ENCODE measurements at regions not wholly inside any gene's neighbourhood (a gene's known extent, or its start where the extent isn't known, plus 50 kb on each side); places are given as distances from the start of the nearest gene placed in this dataset.
A peak's percentile ranks its signal among the peaks of the same experiment; 100 is the strongest.

GRCh38 chr3:10575601-10576160, 70.3 kb upstream of the ATP2B2 start:
- H3K4me3 Mint-ChIP-seq, result no peak overlapping the region
- H3K36me3 Mint-ChIP-seq, result no peaks in the 10 kb centered on the region
- H3K27ac Mint-ChIP-seq, result no peak overlapping the region
- peaks cover 19% of the 10 kb centered on the region for H3K27me3 Mint-ChIP-seq
- peaks cover 0 to 4% (median 1%) of the 10 kb centered on the region in 3 donors for H3K9me3 Mint-ChIP-seq
- no peaks in the 10 kb centered on the region for H3K4me1 Mint-ChIP-seq

GRCh38 chr3:10577486-10577885, 72.1 kb upstream of the ATP2B2 start:
- Mint-ChIP-seq H3K27ac (no peak overlapping the region), H3K36me3 (no peaks in the 10 kb centered on the region), H3K4me3 (no peak overlapping the region)

GRCh38 chr3:10580426-10580825, 75.0 kb upstream of the ATP2B2 start:
- Mint-ChIP-seq H3K9me3 (no peaks in the 10 kb centered on the region), H3K4me1 (no peaks in the 10 kb centered on the region), H3K4me3 (no peak overlapping the region), H3K27ac (no peak overlapping the region), H3K27me3 (peaks cover 15% of the 10 kb centered on the region), H3K36me3 (no peaks in the 10 kb centered on the region)

More at GRCh38 chr3:10577486-10577885, 72.1 kb upstream of the ATP2B2 start:
- Mint-ChIP-seq H3K4me1 (no peaks in the 10 kb centered on the region), H3K9me3 (peaks cover 0 to 1% (median 0%) of the 10 kb centered on the region in 3 donors), H3K27me3 (peaks cover 12% of the 10 kb centered on the region)

GRCh38 chr3:10581251-10581650, 75.9 kb upstream of the ATP2B2 start:
- H3K27me3 Mint-ChIP-seq, result peaks cover 18% of the 10 kb centered on the region
- H3K27ac Mint-ChIP-seq, result no peak overlapping the region
- no peaks in the 10 kb centered on the region for H3K4me1 Mint-ChIP-seq
- H3K4me3 Mint-ChIP-seq, result peak overlapping the region in 1 of 4 donors; percentile 61
- no peaks in the 10 kb centered on the region for H3K36me3 Mint-ChIP-seq
- no peaks in the 10 kb centered on the region for H3K9me3 Mint-ChIP-seq

- H3K27me3 Mint-ChIP-seq, result peaks cover 18% of the 10 kb centered on the region
- H3K4me3 Mint-ChIP-seq, result no peak overlapping the region
- peaks cover 0 to under 1% (median 0%) of the 10 kb centered on the region in 3 donors for H3K9me3 Mint-ChIP-seq
- H3K36me3 Mint-ChIP-seq, result no peaks in the 10 kb centered on the region
- H3K27ac Mint-ChIP-seq, result no peak overlapping the region
- H3K4me1 Mint-ChIP-seq, result no peaks in the 10 kb centered on the region
Observed at GRCh38 chr3:10581716-10582115, 76.3 kb upstream of the ATP2B2 start.

GRCh38 chr3:10582733-10583132, 77.3 kb upstream of the ATP2B2 start:
- H3K9me3 Mint-ChIP-seq, result peaks cover 0 to 1% (median 0%) of the 10 kb centered on the region in 3 donors
- no peak overlapping the region for H3K27ac Mint-ChIP-seq
- no peak overlapping the region for H3K4me3 Mint-ChIP-seq
- H3K4me1 Mint-ChIP-seq, result no peaks in the 10 kb centered on the region
- no peaks in the 10 kb centered on the region for H3K36me3 Mint-ChIP-seq
- H3K27me3 Mint-ChIP-seq, result peaks cover 18% of the 10 kb centered on the region

- H3K9me3 Mint-ChIP-seq, result peaks cover 0 to 1% (median 0%) of the 10 kb centered on the region in 3 donors
- no peak overlapping the region for H3K27ac Mint-ChIP-seq
- peak overlapping the region in 1 of 4 donors; percentile 41 for H3K4me3 Mint-ChIP-seq
- H3K36me3 Mint-ChIP-seq, result no peaks in the 10 kb centered on the region
- H3K27me3 Mint-ChIP-seq, result peaks cover 19% of the 10 kb centered on the region
- no peaks in the 10 kb centered on the region for H3K4me1 Mint-ChIP-seq
Observed at GRCh38 chr3:10583798-10584708, 78.7 kb upstream of the ATP2B2 start.

GRCh38 chr3:10585945-10586344, 80.6 kb upstream of the ATP2B2 start:
- H3K4me3 Mint-ChIP-seq, result no peak overlapping the region
- H3K36me3 Mint-ChIP-seq, result no peaks in the 10 kb centered on the region
- no peaks in the 10 kb centered on the region for H3K4me1 Mint-ChIP-seq
- H3K27ac Mint-ChIP-seq, result peak overlapping the region in 1 of 3 donors; percentile 33
- peaks cover 0 to 1% (median 0%) of the 10 kb centered on the region in 3 donors for H3K9me3 Mint-ChIP-seq
- H3K27me3 Mint-ChIP-seq, result peaks cover 18% of the 10 kb centered on the region

- Mint-ChIP-seq H3K27ac (no peak overlapping the region), H3K27me3 (peaks cover 15% of the 10 kb centered on the region), H3K4me3 (no peak overlapping the region), H3K4me1 (no peaks in the 10 kb centered on the region), H3K36me3 (no peaks in the 10 kb centered on the region), H3K9me3 (no peaks in the 10 kb centered on the region)
Observed at GRCh38 chr3:10594915-10595314, 89.5 kb upstream of the ATP2B2 start.

GRCh38 chr3:10596746-10597448, 91.5 kb upstream of the ATP2B2 start:
- Mint-ChIP-seq H3K27ac (no peak overlapping the region), H3K27me3 (peaks cover 12% of the 10 kb centered on the region), H3K36me3 (no peaks in the 10 kb centered on the region), H3K9me3 (no peaks in the 10 kb centered on the region), H3K4me1 (no peaks in the 10 kb centered on the region), H3K4me3 (no peak overlapping the region)

- no peaks in the 10 kb centered on the region for H3K9me3 Mint-ChIP-seq
- H3K4me1 Mint-ChIP-seq, result peaks cover 0 to 5% (median under 1%) of the 10 kb centered on the region in 3 donors
- no peak overlapping the region for H3K4me3 Mint-ChIP-seq
- H3K27ac Mint-ChIP-seq, result no peak overlapping the region
- H3K27me3 Mint-ChIP-seq, result peaks cover 12% of the 10 kb centered on the region
- no peaks in the 10 kb centered on the region for H3K36me3 Mint-ChIP-seq
Observed at GRCh38 chr3:10597733-10598132, 92.3 kb upstream of the ATP2B2 start.

- Mint-ChIP-seq H3K9me3 (no peaks in the 10 kb centered on the region), H3K27me3 (peaks cover 12% of the 10 kb centered on the region), H3K36me3 (no peaks in the 10 kb centered on the region), H3K4me3 (no peak overlapping the region), H3K27ac (no peak overlapping the region), H3K4me1 (peaks cover 11 to 17% (median 12%) of the 10 kb centered on the region in 3 donors)
Observed at GRCh38 chr3:10599017-10599416, 93.6 kb upstream of the ATP2B2 start.

GRCh38 chr3:10599444-10599843, 94.1 kb upstream of the ATP2B2 start:
- H3K9me3 Mint-ChIP-seq, result no peaks in the 10 kb centered on the region
- no peak overlapping the region for H3K4me3 Mint-ChIP-seq
- H3K27me3 Mint-ChIP-seq, result peaks cover 12% of the 10 kb centered on the region
- H3K36me3 Mint-ChIP-seq, result no peaks in the 10 kb centered on the region
- no peak overlapping the region for H3K27ac Mint-ChIP-seq
- peaks cover 15 to 20% (median 16%) of the 10 kb centered on the region in 3 donors for H3K4me1 Mint-ChIP-seq

GRCh38 chr3:10600296-10600714, 94.9 kb upstream of the ATP2B2 start:
- Mint-ChIP-seq H3K9me3 (no peaks in the 10 kb centered on the region), H3K4me3 (no peak overlapping the region), H3K36me3 (no peaks in the 10 kb centered on the region), H3K4me1 (peaks cover 16 to 20% (median 18%) of the 10 kb centered on the region in 3 donors), H3K27me3 (peaks cover 12% of the 10 kb centered on the region), H3K27ac (no peak overlapping the region)

- no peak overlapping the region for H3K4me3 Mint-ChIP-seq
- no peak overlapping the region for H3K27ac Mint-ChIP-seq
- peaks cover 12% of the 10 kb centered on the region for H3K27me3 Mint-ChIP-seq
- no peaks in the 10 kb centered on the region for H3K36me3 Mint-ChIP-seq
- H3K9me3 Mint-ChIP-seq, result no peaks in the 10 kb centered on the region
- H3K4me1 Mint-ChIP-seq, result peaks cover 16 to 20% (median 18%) of the 10 kb centered on the region in 3 donors
Observed at GRCh38 chr3:10600726-10601125, 95.3 kb upstream of the ATP2B2 start.

Data from IgD-negative memory B cell (primary cell).